RWPE1 (cell line): ENCODE measurements at regions not wholly inside any gene's neighbourhood (a gene's known extent, or its start where the extent isn't known, plus 50 kb on each side); places are given as distances from the start of the nearest gene placed in this dataset.

Experiments
- CTCF ChIA-PET: fragments of 350-600 bp; sonication (Branson Sonifier 250); formaldehyde crosslinking; extraction: SDS; loops from one replicate; lab custom pipeline; 2021; lab: Yijun Ruan, JAX
- POLR2A ChIA-PET: fragments of 400-600 bp; formaldehyde crosslinking; extraction: SDS; loops from one replicate; lab custom pipeline; 2020; ENCODE audit warnings: antibody characterized with exemption; ENCODE audit not compliant: low non-redundant PET; lab: Yijun Ruan, JAX
- DNase-seq: peaks from one replicate; pipeline ENCODE4 v3.0.0; 2012; ENCODE audit warnings: low spot score
- H3K27ac ChIP-seq: fragments of 450-650 bp; 2 replicates; pipeline ENCODE4 v1.5.1; 2017
- CTCF ChIP-seq: fragments of 450-650 bp; conservative IDR thresholded peaks from 2 replicates; pipeline ENCODE4 v1.5.1; 2017; ENCODE audit warnings: low read depth, mild to moderate bottlenecking

GRCh38 chr4:111464251-111465045, 680.8 kb upstream of the FAM241A start:
- no peak for TF ChIP-seq CTCF
- DNase-seq: no peak
- ChIA-PET POLR2A (no interaction called here), CTCF (no interaction called here)
- no peak overlapping the region for H3K27ac ChIP-seq

- H3K27ac ChIP-seq: no peak overlapping the region
- ChIA-PET POLR2A (no interaction called here), CTCF (interaction anchor here (0.7 kb wide), 1 partner anchor 114 kb away, joined by 3 read pairs; no protein-coding TSS in a partner anchor)
- DNase-seq: no peak
- no peak for TF ChIP-seq CTCF
These were observed 678.2 kb upstream of the FAM241A start for GRCh38 chr4:111466811-111467604.

- DNase-seq: no peak
- no peak for TF ChIP-seq CTCF
- ChIA-PET POLR2A (no interaction called here), CTCF (interaction anchor here (0.5 kb wide), 1 partner anchor 18 kb away, joined by 4 read pairs; no protein-coding TSS in a partner anchor)
- no peak overlapping the region for H3K27ac ChIP-seq
These were observed 670.3 kb upstream of the FAM241A start for GRCh38 chr4:111475001-111475400.

GRCh38 chr4:111475666-111476065, 669.6 kb upstream of the FAM241A start:
- DNase-seq: no peak
- ChIA-PET CTCF (interaction anchor here (0.5 to 0.6 kb wide), 2 partner anchors 17 to 478 kb away, joined by 4 read pairs; no protein-coding TSS in a partner anchor), POLR2A (no interaction called here)
- TF ChIP-seq CTCF: no peak
- no peak overlapping the region for H3K27ac ChIP-seq

GRCh38 chr4:111480510-111480909, 664.7 kb upstream of the FAM241A start:
- ChIA-PET POLR2A (no interaction called here), CTCF (no interaction called here)
- H3K27ac ChIP-seq: no peak overlapping the region
- no peak for DNase-seq
- no peak for TF ChIP-seq CTCF

GRCh38 chr4:111483375-111484169, 661.7 kb upstream of the FAM241A start:
- no peak for DNase-seq
- CTCF ChIA-PET: no interaction called here
- H3K27ac ChIP-seq: no peak overlapping the region
- POLR2A ChIA-PET: no interaction called here
- no peak for TF ChIP-seq CTCF
